BJ (cell line): ENCODE measurements at regions not wholly inside any gene's neighbourhood (a gene's known extent, or its start where the extent isn't known, plus 50 kb on each side); places are given as distances from the start of the nearest gene placed in this dataset.

ENCODE experiments used
- CTCF ChIA-PET: fragments of 350-600 bp; formaldehyde crosslinking; extraction: SDS; loops from one replicate; lab custom pipeline; 2021; ENCODE audit warnings: antibody characterized with exemption, inconsistent platforms; lab: Yijun Ruan, JAX
- POLR2A ChIA-PET: fragments of 300-600 bp; sonication (Branson Sonifier 250); formaldehyde crosslinking; extraction: SDS; loops from one replicate; lab custom pipeline; 2021; ENCODE audit warnings: antibody characterized with exemption; lab: Charles Lee
- DNase-seq: peaks from one replicate; pipeline ENCODE4 v3.0.0-alpha.2; 2011; ENCODE audit warnings: low read depth
- H3K27me3 ChIP-seq: 2 replicates; pipeline ENCODE4 v1.6.0; 2011; ENCODE audit warnings: low read length; ENCODE audit not compliant: control insufficient read depth, insufficient read depth
- H3K36me3 ChIP-seq: 2 replicates; pipeline ENCODE4 v1.5.1; 2011; ENCODE audit warnings: low read length; ENCODE audit not compliant: control insufficient read depth, insufficient read depth
- H3K4me3 ChIP-seq: 2 replicates; pipeline ENCODE4 v1.5.1; 2011; ENCODE audit warnings: low read depth, mild to moderate bottlenecking, control low read depth, low read length
- CTCF ChIP-seq: IDR thresholded peaks from 2 replicates; pipeline ENCODE4 v1.5.1; 2011; ENCODE audit warnings: low read depth, mild to moderate bottlenecking, control low read depth, inconsistent platforms, low read length, moderate library complexity; ENCODE audit not compliant: insufficient read depth

- Histone ChIP-seq H3K36me3 (no peaks in the 10 kb centered on the region), H3K4me3 (no peak overlapping the region), H3K27me3 (no peaks in the 10 kb centered on the region; the same call in 1 of the 2 replicates)
- no peak for DNase-seq
- CTCF ChIA-PET = no interaction called here
- no peak for TF ChIP-seq CTCF
- POLR2A ChIA-PET = no interaction called here
These were observed 776.6 kb downstream of the RAB28 start for GRCh38 chr4:12707381-12708175.

GRCh38 chr4:12703036-12703435, 781.1 kb downstream of the RAB28 start:
- DNase-seq = no peak
- CTCF ChIA-PET = no interaction called here
- Histone ChIP-seq H3K4me3 (no peak overlapping the region), H3K27me3 (no peaks in the 10 kb centered on the region; the same call in 1 of the 2 replicates), H3K36me3 (no peaks in the 10 kb centered on the region)
- POLR2A ChIA-PET = no interaction called here
- no peak for TF ChIP-seq CTCF

- ChIA-PET POLR2A (no interaction called here), CTCF (no interaction called here)
- no peaks in the 10 kb centered on the region for H3K36me3 ChIP-seq
- no peak for DNase-seq
- no peaks in the 10 kb centered on the region for H3K27me3 ChIP-seq
- TF ChIP-seq CTCF = no peak
- no peak overlapping the region for H3K4me3 ChIP-seq
These were observed 782.8 kb downstream of the RAB28 start for GRCh38 chr4:12701384-12701783.

GRCh38 chr4:12697970-12698369, 786.2 kb downstream of the RAB28 start:
- ChIA-PET POLR2A (no interaction called here), CTCF (no interaction called here)
- Histone ChIP-seq H3K36me3 (no peaks in the 10 kb centered on the region), H3K4me3 (no peak overlapping the region), H3K27me3 (no peaks in the 10 kb centered on the region)
- no peak for DNase-seq
- TF ChIP-seq CTCF = no peak

- H3K36me3 ChIP-seq = no peaks in the 10 kb centered on the region
- no peak for TF ChIP-seq CTCF
- no peak overlapping the region for H3K4me3 ChIP-seq
- POLR2A ChIA-PET = no interaction called here
- CTCF ChIA-PET = no interaction called here
- no peak for DNase-seq
- H3K27me3 ChIP-seq = no peaks in the 10 kb centered on the region
These were observed 791.3 kb downstream of the RAB28 start for GRCh38 chr4:12692815-12693214.
